OCI-LY7 (cell line): ENCODE measurements at regions not wholly inside any gene's neighbourhood (a gene's known extent, or its start where the extent isn't known, plus 50 kb on each side); places are given as distances from the start of the nearest gene placed in this dataset.

Experiments
- BruUV-seq: library from RNA; stranded (reverse); fragments of 400-500 nt; replicated peaks from 2 replicates; lab custom pipeline; 2021; lab: Mats Ljungman, UMichigan
- CTCF ChIA-PET: fragments of 300-600 bp; sonication (Branson Sonifier 250); formaldehyde crosslinking; loops from one replicate; lab custom pipeline; 2022; ENCODE audit warnings: antibody characterized with exemption; ENCODE audit not compliant: unreplicated experiment; lab: Charles Lee
- POLR2A ChIA-PET: fragments of 300-600 bp; sonication (Branson Sonifier 250); formaldehyde crosslinking; loops from one replicate; lab custom pipeline; 2022; ENCODE audit warnings: antibody characterized with exemption; lab: Charles Lee
- DNase-seq: peaks from one replicate; pipeline ENCODE4 v3.0.0-alpha.2; 2015; ENCODE audit warnings: low spot score
- H2AFZ ChIP-seq: fragments of 200-600 bp; sonication (generic), shearing (Covaris generic); 2 replicates; pipeline ENCODE4 v1.6.1; 2014; ENCODE audit warnings: mild to moderate bottlenecking, antibody characterized with exemption, low read length, moderate library complexity
- H3K27ac ChIP-seq: fragments of 200-600 bp; sonication (generic); 2 replicates; pipeline ENCODE4 v1.5.1; 2014; ENCODE audit warnings: mixed run types, low read depth, mild to moderate bottlenecking, moderate library complexity, low read length, inconsistent platforms; ENCODE audit not compliant: poor library complexity, severe bottlenecking
- H3K36me3 ChIP-seq: fragments of 200-600 bp; sonication (generic); 2 replicates; pipeline ENCODE4 v1.6.1; 2014; ENCODE audit warnings: mild to moderate bottlenecking, antibody characterized with exemption, low read length, moderate library complexity, mixed read lengths; ENCODE audit not compliant: insufficient read depth
- H3K4me1 ChIP-seq: fragments of 200-600 bp; sonication (generic); 2 replicates; pipeline ENCODE4 v1.5.1; 2014; ENCODE audit warnings: mild to moderate bottlenecking, low read length; ENCODE audit not compliant: insufficient read depth, poor library complexity, severe bottlenecking
- H3K4me2 ChIP-seq: fragments of 200-600 bp; sonication (generic); 2 replicates; pipeline ENCODE4 v1.6.1; 2014; ENCODE audit warnings: mild to moderate bottlenecking, low read length
- H3K4me3 ChIP-seq: fragments of 200-600 bp; sonication (generic); 2 replicates; pipeline ENCODE4 v1.5.1; 2014; ENCODE audit warnings: mild to moderate bottlenecking, low read depth, low read length; ENCODE audit not compliant: poor library complexity, severe bottlenecking
- H3K79me2 ChIP-seq: fragments of 200-600 bp; sonication (generic); 2 replicates; pipeline ENCODE4 v1.6.1; 2016; ENCODE audit warnings: low read depth, mild to moderate bottlenecking, low read length, moderate library complexity, mixed read lengths; ENCODE audit not compliant: insufficient read depth
- H3K9me2 ChIP-seq: fragments of 200-600 bp; sonication (generic); 2 replicates; pipeline ENCODE4 v1.6.1; 2016; ENCODE audit warnings: mild to moderate bottlenecking, low read length, mixed read lengths; ENCODE audit not compliant: insufficient read depth
- H3K9me3 ChIP-seq: fragments of 200-600 bp; sonication (generic); 2 replicates; pipeline ENCODE4 v1.6.1; 2014; ENCODE audit warnings: mild to moderate bottlenecking, mixed run types, low read length, mixed read lengths
- H4K20me1 ChIP-seq: fragments of 200-600 bp; sonication (generic); 2 replicates; pipeline ENCODE4 v1.6.1; 2014; ENCODE audit warnings: mild to moderate bottlenecking, antibody characterized with exemption, low read length, moderate library complexity, mixed read lengths; ENCODE audit not compliant: insufficient read depth
- EZH2phosphoT487 ChIP-seq: fragments of 200-600 bp; sonication (generic); IDR thresholded peaks from 2 replicates; pipeline ENCODE4 v1.6.1; 2018; ENCODE audit warnings: low read depth, borderline replicate concordance, mild to moderate bottlenecking, mixed run types, antibody characterized with exemption, low read length, moderate library complexity, mixed read lengths
- intact Hi-C: fragments of 100-400 bp; cut with micrococcal nuclease; formaldehyde crosslinking; loops from one replicate; pipeline ENCODE4 v1.10.0; 2022; ENCODE audit not compliant: unreplicated experiment
- TF ChIP-seq, protein P1 (sequence below): fragments of 200-600 bp; sonication (generic); conservative IDR thresholded peaks from 2 replicates; pipeline ENCODE4 v1.5.1; 2014; ENCODE audit warnings: mild to moderate bottlenecking, antibody characterized with exemption, low read length, moderate library complexity, mixed read lengths

DNA sequence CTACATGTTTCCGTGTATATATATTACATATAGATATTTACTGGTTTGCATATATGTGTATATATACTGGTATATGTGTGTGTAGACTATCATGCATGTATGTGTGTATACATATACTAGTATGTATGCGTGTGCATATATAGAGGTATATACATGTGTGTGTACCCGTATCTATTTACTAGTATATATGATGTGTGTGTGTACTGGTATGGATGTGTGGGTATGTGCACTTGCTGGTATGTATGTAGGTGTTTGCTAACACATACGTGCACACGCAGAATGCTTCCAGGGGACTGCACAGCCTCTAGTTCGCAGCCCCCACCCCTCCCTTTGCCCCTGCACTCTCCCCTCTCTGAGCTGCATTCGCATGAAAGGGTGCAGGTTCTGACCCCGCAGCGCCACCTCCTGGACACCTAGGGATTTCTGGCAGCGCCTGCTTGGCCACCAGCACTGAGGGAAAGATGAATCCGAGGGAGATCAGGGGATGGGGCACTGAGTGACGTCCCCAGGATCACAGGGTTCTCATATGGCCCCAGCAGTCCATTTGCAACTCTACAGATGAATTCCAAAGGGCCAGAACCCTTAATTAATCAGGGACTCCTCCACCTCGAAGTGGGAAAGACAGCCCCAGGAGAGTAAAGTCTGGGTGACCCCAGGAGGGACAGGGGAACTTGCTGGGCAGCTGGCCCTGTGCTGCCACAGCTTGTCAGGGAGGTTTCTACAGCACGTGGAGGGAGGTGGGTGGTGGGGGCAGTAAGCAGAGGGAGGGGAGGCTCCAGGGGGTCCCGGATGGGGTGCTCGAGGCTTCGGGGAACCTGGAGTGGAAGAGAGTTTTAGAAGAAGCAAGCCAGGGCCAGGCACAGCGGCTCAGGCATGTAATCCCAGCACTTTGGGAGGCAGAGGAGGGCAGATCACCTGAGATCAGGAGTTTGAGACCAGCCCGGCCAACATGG lies 66.8 kb upstream of the ASAP2 start:
- Histone ChIP-seq H2AFZ (no peak overlapping the region), H4K20me1 (no peaks in the 10 kb centered on the region), H3K36me3 (no peaks in the 10 kb centered on the region), H3K9me2 (no peaks in the 10 kb centered on the region), H3K9me3 (no peaks in the 10 kb centered on the region), H3K27ac (no peak overlapping the region), H3K4me3 (no peak overlapping the region), H3K4me1 (peaks cover 5% of the 10 kb centered on the region), H3K79me2 (no peaks in the 10 kb centered on the region), H3K4me2 (no peak overlapping the region)
- peak; percentile 64 for DNase-seq
- intact Hi-C loops, result loop anchor here (5.0 kb wide), 2 partner anchors 267 to 283 kb away; partner anchors contain the start of genes CPSF3 and ITGB1BP1
- no TSS peak for BruUV-seq
- ChIA-PET POLR2A (no interaction called here), CTCF (interaction anchor here (0.6 to 1.0 kb wide), 3 partner anchors 11 to 55 kb away, joined by 7 to 10 read pairs (median 8); no protein-coding TSS in a partner anchor)
- TF ChIP-seq, protein P1, sequence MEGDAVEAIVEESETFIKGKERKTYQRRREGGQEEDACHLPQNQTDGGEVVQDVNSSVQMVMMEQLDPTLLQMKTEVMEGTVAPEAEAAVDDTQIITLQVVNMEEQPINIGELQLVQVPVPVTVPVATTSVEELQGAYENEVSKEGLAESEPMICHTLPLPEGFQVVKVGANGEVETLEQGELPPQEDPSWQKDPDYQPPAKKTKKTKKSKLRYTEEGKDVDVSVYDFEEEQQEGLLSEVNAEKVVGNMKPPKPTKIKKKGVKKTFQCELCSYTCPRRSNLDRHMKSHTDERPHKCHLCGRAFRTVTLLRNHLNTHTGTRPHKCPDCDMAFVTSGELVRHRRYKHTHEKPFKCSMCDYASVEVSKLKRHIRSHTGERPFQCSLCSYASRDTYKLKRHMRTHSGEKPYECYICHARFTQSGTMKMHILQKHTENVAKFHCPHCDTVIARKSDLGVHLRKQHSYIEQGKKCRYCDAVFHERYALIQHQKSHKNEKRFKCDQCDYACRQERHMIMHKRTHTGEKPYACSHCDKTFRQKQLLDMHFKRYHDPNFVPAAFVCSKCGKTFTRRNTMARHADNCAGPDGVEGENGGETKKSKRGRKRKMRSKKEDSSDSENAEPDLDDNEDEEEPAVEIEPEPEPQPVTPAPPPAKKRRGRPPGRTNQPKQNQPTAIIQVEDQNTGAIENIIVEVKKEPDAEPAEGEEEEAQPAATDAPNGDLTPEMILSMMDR, result peak; percentile 89
- TF ChIP-seq EZH2phosphoT487, result no peak

DNA sequence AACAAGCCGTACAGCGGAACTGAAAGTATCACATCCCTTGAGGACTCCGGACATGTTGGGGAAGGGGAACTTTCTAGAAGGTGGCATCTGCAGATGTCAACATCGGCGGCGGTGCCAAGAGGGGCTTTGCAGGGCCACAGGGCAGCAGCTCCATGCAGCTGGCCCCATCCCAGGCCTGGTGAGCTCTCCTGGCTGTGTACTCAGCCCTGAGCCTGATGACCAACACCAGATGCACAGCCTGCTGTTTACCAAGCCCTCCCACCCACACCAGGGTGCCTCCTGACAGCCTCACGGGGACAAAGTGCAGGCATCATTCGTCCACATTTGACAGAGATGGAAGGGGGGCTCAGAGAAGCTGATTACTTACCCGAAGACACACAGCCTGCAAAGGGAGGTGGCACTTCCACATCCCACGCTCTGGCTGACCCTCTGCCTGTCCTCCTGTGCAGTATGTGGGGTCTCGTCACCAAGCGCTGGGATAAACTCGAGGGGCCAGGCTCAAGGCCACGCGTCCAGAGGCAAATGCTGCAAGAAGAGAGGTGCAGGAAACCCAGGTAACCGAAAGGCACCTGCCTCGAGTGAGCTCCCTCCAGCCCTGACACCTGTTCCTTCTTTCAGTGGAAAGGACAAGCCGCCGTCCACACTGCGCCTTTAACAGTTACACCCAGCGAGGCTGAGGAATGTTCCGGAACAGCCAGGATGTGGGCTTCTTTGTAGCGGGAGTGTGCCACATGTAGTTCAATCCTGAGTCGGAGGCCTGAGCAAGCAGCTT lies 69.0 kb upstream of the ASAP2 start:
- H2AFZ ChIP-seq, result no peak overlapping the region

More for the DNA sequence above, 69.0 kb upstream of the ASAP2 start:
- Histone ChIP-seq H3K9me3 (no peaks in the 10 kb centered on the region), H3K36me3 (no peaks in the 10 kb centered on the region), H4K20me1 (no peaks in the 10 kb centered on the region), H3K4me2 (no peak overlapping the region), H3K79me2 (no peaks in the 10 kb centered on the region), H3K27ac (no peak overlapping the region), H3K9me2 (no peaks in the 10 kb centered on the region), H3K4me3 (no peak overlapping the region), H3K4me1 (no peaks in the 10 kb centered on the region)
- TF ChIP-seq, protein P1, result no peak
- no peak for TF ChIP-seq EZH2phosphoT487
- POLR2A ChIA-PET, result interaction anchor here (0.7 kb wide), 1 partner anchor 45 kb away, joined by 3 read pairs; no protein-coding TSS in a partner anchor
- intact Hi-C loops, result no loop called here
- CTCF ChIA-PET, result no interaction called here
- no peak for DNase-seq
- BruUV-seq, result no TSS peak
